ENCODE measurements at regions not wholly inside any gene's neighbourhood (a gene's known extent, or its start where the extent isn't known, plus 50 kb on each side); places are given as distances from the start of the nearest gene placed in this dataset.

GRCh38 chr2:40038646-40039045 lies 259.6 kb upstream of the THUMPD2 start:
- no peak for ATAC-seq
- Histone ChIP-seq H3K9me3 (peaks cover 0 to 20% (median 7%) of the 10 kb centered on the region in 11 donors), H3K27ac (no peak overlapping the region), H3K4me1 (peaks cover 0 to 39% (median 0%) of the 10 kb centered on the region in 9 donors), H3K36me3 (no peaks in the 10 kb centered on the region), H3K4me3 (no peak overlapping the region), H3K27me3 (peaks cover 0 to 2% (median 0%) of the 10 kb centered on the region in 7 donors)
- intact Hi-C loops (cut with DNase I) = no loop called here
- TF ChIP-seq CTCF (IDR thresholded peaks at IDR 0.05) = no peak
- 72 to 81% methylated on average over 4 of the region's 4 CpGs for WGBS, 2 donors
- DNase-seq = no peak

- Histone ChIP-seq H3K9me3 (peaks cover 0 to 24% (median 7%) of the 10 kb centered on the region in 11 donors), H3K27ac (no peak overlapping the region), H3K36me3 (no peaks in the 10 kb centered on the region), H3K27me3 (no peaks in the 10 kb centered on the region), H3K4me3 (no peak overlapping the region), H3K4me1 (peaks cover 0 to 37% (median 0%) of the 10 kb centered on the region in 9 donors)
- no peak for TF ChIP-seq CTCF (IDR thresholded peaks at IDR 0.05)
- ATAC-seq (peak in 2 of 8 donors; percentile 47 to 53), DNase-seq (no peak)
- intact Hi-C loops (cut with DNase I) = no loop called here
- 58 to 74% methylated on average over 7 of the region's 7 CpGs for WGBS, 2 donors
Observed at GRCh38 chr2:40037303-40037702, 258.2 kb upstream of the THUMPD2 start.

- WGBS, 2 donors = 83 to 84% methylated on average over 2 of the region's 2 CpGs
Observed at GRCh38 chr2:40036241-40036640, 257.2 kb upstream of the THUMPD2 start.

DNA sequence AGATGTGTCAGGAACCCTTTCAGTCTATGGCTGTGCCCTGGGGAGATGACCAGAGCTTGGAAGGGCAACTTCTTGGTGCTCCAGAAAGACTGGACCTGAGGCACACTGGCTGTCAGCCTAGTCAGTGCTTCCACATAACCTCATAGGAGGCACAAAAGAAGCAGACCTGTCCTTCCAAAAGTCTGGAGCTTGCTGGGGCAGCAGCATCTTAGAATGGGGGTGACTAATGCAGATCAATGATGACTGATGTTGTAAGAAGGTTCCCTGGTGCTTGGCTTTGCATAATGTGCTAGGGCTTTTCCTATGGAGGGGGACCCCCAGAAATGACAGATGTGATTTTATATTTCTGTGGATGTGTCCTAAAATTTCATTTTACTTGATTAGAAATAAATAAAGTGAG lies 255.7 kb upstream of the THUMPD2 start:
- no peak for ATAC-seq
- peaks cover 0 to 24% (median 7%) of the 10 kb centered on the region in 11 donors for H3K9me3 ChIP-seq
- no peak overlapping the region for H3K27ac ChIP-seq
- H3K36me3 ChIP-seq = no peaks in the 10 kb centered on the region
- intact Hi-C loops (cut with DNase I) = no loop called here
- peaks cover 0 to 22% (median 0%) of the 10 kb centered on the region in 9 donors for H3K4me1 ChIP-seq
- no peak for DNase-seq
- no peak for TF ChIP-seq CTCF (IDR thresholded peaks at IDR 0.05)
- no peak overlapping the region for H3K4me3 ChIP-seq
- H3K27me3 ChIP-seq = no peaks in the 10 kb centered on the region

More at GRCh38 chr2:40036241-40036640, 257.2 kb upstream of the THUMPD2 start:
- Histone ChIP-seq H3K9me3 (peaks cover 0 to 24% (median 7%) of the 10 kb centered on the region in 11 donors), H3K4me1 (peaks cover 0 to 28% (median 0%) of the 10 kb centered on the region in 9 donors), H3K27ac (no peak overlapping the region), H3K36me3 (no peaks in the 10 kb centered on the region), H3K4me3 (no peak overlapping the region), H3K27me3 (no peaks in the 10 kb centered on the region)
- intact Hi-C loops (cut with DNase I) = no loop called here
- ATAC-seq (no peak), DNase-seq (no peak)
- no peak for TF ChIP-seq CTCF (IDR thresholded peaks at IDR 0.05)
